ENCODE measurements at regions not wholly inside any gene's neighbourhood (a gene's known extent, or its start where the extent isn't known, plus 50 kb on each side); places are given as distances from the start of the nearest gene placed in this dataset.

- TF ChIP-seq CTCF (conservative IDR thresholded peaks at IDR 0.05; ENCODE audit: low read length), result no peak
- TF ChIP-seq EZH2phosphoT487 (IDR thresholded peaks at IDR 0.05; ENCODE audit: borderline replicate concordance), result no peak
Observed at GRCh38 chr1:95382000-95382786, 148.2 kb downstream of the RWDD3 start.
